ENCODE measurements at regions not wholly inside any gene's neighbourhood (a gene's known extent, or its start where the extent isn't known, plus 50 kb on each side); places are given as distances from the start of the nearest gene placed in this dataset.
"Not testable (repeated sequence)": the region's sequence is repeated elsewhere in the genome, so short reads cannot be mapped to it uniquely, and the experiment has no call there.

GRCh38 chr15:22134941-22135566, 54.7 kb downstream of the OR4M2 start:
- not testable (repeated sequence) for H3K36me3 Mint-ChIP-seq, ATAC-seq, H3K4me3 Mint-ChIP-seq, H3K9me3 Mint-ChIP-seq, H3K27me3 Mint-ChIP-seq, H3K4me1 Mint-ChIP-seq, H3K27ac Mint-ChIP-seq

- not testable (repeated sequence) for H3K4me3 Mint-ChIP-seq, H3K27me3 Mint-ChIP-seq, H3K36me3 Mint-ChIP-seq, H3K27ac Mint-ChIP-seq, H3K9me3 Mint-ChIP-seq, ATAC-seq, H3K4me1 Mint-ChIP-seq
Measured at GRCh38 chr15:22137572-22137971, 57.2 kb downstream of the OR4M2 start.

GRCh38 chr15:22141106-22141505, 60.8 kb downstream of the OR4M2 start:
- not testable (repeated sequence) for H3K4me1 Mint-ChIP-seq, H3K27ac Mint-ChIP-seq, H3K27me3 Mint-ChIP-seq, H3K36me3 Mint-ChIP-seq, ATAC-seq, H3K9me3 Mint-ChIP-seq, H3K4me3 Mint-ChIP-seq

GRCh38 chr15:22148109-22148508, 67.8 kb downstream of the OR4M2 start:
- ATAC-seq = peak; percentile 84
- H3K36me3 Mint-ChIP-seq, H3K9me3 Mint-ChIP-seq, H3K27ac Mint-ChIP-seq, H3K4me1 Mint-ChIP-seq, H3K4me3 Mint-ChIP-seq, H3K27me3 Mint-ChIP-seq: not testable (repeated sequence)

- H3K27ac Mint-ChIP-seq, H3K27me3 Mint-ChIP-seq, H3K4me1 Mint-ChIP-seq, H3K4me3 Mint-ChIP-seq, H3K9me3 Mint-ChIP-seq, H3K36me3 Mint-ChIP-seq: not testable (repeated sequence)
- peak; percentile 59 for ATAC-seq
Measured at GRCh38 chr15:22158243-22158642, 77.9 kb downstream of the OR4M2 start.

GRCh38 chr15:22160283-22160682, 80.0 kb downstream of the OR4M2 start:
- H3K27me3 Mint-ChIP-seq, H3K4me3 Mint-ChIP-seq, H3K27ac Mint-ChIP-seq, H3K9me3 Mint-ChIP-seq, H3K36me3 Mint-ChIP-seq, H3K4me1 Mint-ChIP-seq: not testable (repeated sequence)
- peak; percentile 70 for ATAC-seq

- peak; percentile 90 for ATAC-seq
- H3K36me3 Mint-ChIP-seq, H3K27ac Mint-ChIP-seq, H3K27me3 Mint-ChIP-seq, H3K4me3 Mint-ChIP-seq, H3K4me1 Mint-ChIP-seq, H3K9me3 Mint-ChIP-seq: not testable (repeated sequence)
Measured at GRCh38 chr15:22160741-22161140, 80.4 kb downstream of the OR4M2 start.

GRCh38 chr15:22161398-22161797, 81.1 kb downstream of the OR4M2 start:
- H3K27ac Mint-ChIP-seq, H3K9me3 Mint-ChIP-seq, H3K27me3 Mint-ChIP-seq, H3K36me3 Mint-ChIP-seq, H3K4me3 Mint-ChIP-seq, H3K4me1 Mint-ChIP-seq: not testable (repeated sequence)
- peak; percentile 79 for ATAC-seq

- not testable (repeated sequence) for ATAC-seq, H3K27me3 Mint-ChIP-seq, H3K27ac Mint-ChIP-seq, H3K4me1 Mint-ChIP-seq, H3K36me3 Mint-ChIP-seq, H3K4me3 Mint-ChIP-seq, H3K9me3 Mint-ChIP-seq
Measured at GRCh38 chr15:22163715-22164114, 83.4 kb downstream of the OR4M2 start.

GRCh38 chr15:22167521-22167920, 87.2 kb downstream of the OR4M2 start:
- H3K27ac Mint-ChIP-seq, H3K36me3 Mint-ChIP-seq, H3K4me1 Mint-ChIP-seq, H3K27me3 Mint-ChIP-seq, H3K9me3 Mint-ChIP-seq, ATAC-seq, H3K4me3 Mint-ChIP-seq: not testable (repeated sequence)

GRCh38 chr15:22173029-22173998, 93.0 kb downstream of the OR4M2 start:
- H3K9me3 Mint-ChIP-seq, H3K36me3 Mint-ChIP-seq, H3K4me1 Mint-ChIP-seq, H3K27ac Mint-ChIP-seq, H3K4me3 Mint-ChIP-seq, H3K27me3 Mint-ChIP-seq: not testable (repeated sequence)
- ATAC-seq = peak; percentile 94

- not testable (repeated sequence) for H3K27ac Mint-ChIP-seq, H3K36me3 Mint-ChIP-seq, H3K27me3 Mint-ChIP-seq, H3K9me3 Mint-ChIP-seq, H3K4me3 Mint-ChIP-seq, H3K4me1 Mint-ChIP-seq
- ATAC-seq = peak; percentile 35
Measured at GRCh38 chr15:22174088-22174487, 93.8 kb downstream of the OR4M2 start.

GRCh38 chr15:22177965-22178364, 97.6 kb downstream of the OR4M2 start:
- H3K36me3 Mint-ChIP-seq, H3K4me3 Mint-ChIP-seq, H3K27me3 Mint-ChIP-seq, ATAC-seq, H3K4me1 Mint-ChIP-seq, H3K27ac Mint-ChIP-seq, H3K9me3 Mint-ChIP-seq: not testable (repeated sequence)

- not testable (repeated sequence) for H3K27ac Mint-ChIP-seq, H3K9me3 Mint-ChIP-seq, ATAC-seq, H3K4me3 Mint-ChIP-seq, H3K36me3 Mint-ChIP-seq, H3K4me1 Mint-ChIP-seq, H3K27me3 Mint-ChIP-seq
Measured at GRCh38 chr15:22178438-22178837, 98.1 kb downstream of the OR4M2 start.

- H3K4me1 Mint-ChIP-seq, H3K9me3 Mint-ChIP-seq, H3K27me3 Mint-ChIP-seq, ATAC-seq, H3K4me3 Mint-ChIP-seq, H3K36me3 Mint-ChIP-seq, H3K27ac Mint-ChIP-seq: not testable (repeated sequence)
Measured at GRCh38 chr15:22179043-22179442, 98.7 kb downstream of the OR4M2 start.

- ATAC-seq, H3K4me1 Mint-ChIP-seq, H3K27ac Mint-ChIP-seq, H3K27me3 Mint-ChIP-seq, H3K4me3 Mint-ChIP-seq, H3K36me3 Mint-ChIP-seq, H3K9me3 Mint-ChIP-seq: not testable (repeated sequence)
Measured at GRCh38 chr15:22180611-22181010, 100.3 kb downstream of the OR4M2 start.
